ENCODE measurements at regions not wholly inside any gene's neighbourhood (a gene's known extent, or its start where the extent isn't known, plus 50 kb on each side); places are given as distances from the start of the nearest gene placed in this dataset.

DNA sequence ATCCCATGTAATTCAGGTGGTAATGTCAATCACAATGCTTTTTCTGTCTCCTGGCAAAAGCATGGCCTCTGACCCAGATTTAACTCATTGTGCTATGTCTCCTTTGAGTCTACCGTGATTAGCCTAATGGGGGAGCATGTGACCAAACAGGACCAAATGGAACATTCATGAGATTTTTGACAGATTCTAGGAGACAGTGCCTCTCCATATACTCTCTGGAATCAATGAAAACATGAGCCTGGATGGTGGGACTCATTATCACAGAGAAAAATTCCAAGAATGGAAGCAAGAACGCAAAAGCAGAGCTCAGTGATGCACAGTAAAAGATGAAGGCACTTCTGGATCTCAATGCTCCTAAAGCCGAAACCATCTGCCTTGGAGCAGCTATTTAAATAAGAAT lies 307.9 kb upstream of the MON1B start:
- no peak overlapping the region for H3K4me3 Mint-ChIP-seq
- Histone ChIP-seq H3K36me3 (ENCODE audit: control insufficient read depth in 2 of 3, insufficient read depth in 3 of 3, low read length in 3 of 3) (no peaks in the 10 kb centered on the region), H3K4me3 (ENCODE audit: low read length) (no peak overlapping the region), H3K9me3 (ENCODE audit: control insufficient read depth in 2 of 3, low read length in 3 of 3) (no peaks in the 10 kb centered on the region), H3K27ac (ENCODE audit: low read depth, low read length) (no peak overlapping the region), H3K27me3 (ENCODE audit: control insufficient read depth in 2 of 2, insufficient read depth in 2 of 2, low read length in 2 of 2) (no peaks in the 10 kb centered on the region), H3K4me1 (ENCODE audit: control insufficient read depth in 2 of 2, insufficient read depth in 2 of 2, low read length in 2 of 2) (no peaks in the 10 kb centered on the region)
- ChIA-PET POLR2A (no interaction called here), CTCF (no interaction called here)
- ATAC-seq (no peak), DNase-seq (no peak)
- no peaks in the 10 kb centered on the region for H3K36me3 Mint-ChIP-seq
- peaks cover 0 to 9% (median 0%) of the 10 kb centered on the region in 11 donors for H3K9me3 Mint-ChIP-seq
- H3K4me1 Mint-ChIP-seq, result no peaks in the 10 kb centered on the region
- intact Hi-C loops (cut with micrococcal nuclease), result no loop called here
- no peaks in the 10 kb centered on the region for H3K27me3 Mint-ChIP-seq
- H3K27ac Mint-ChIP-seq, result no peak overlapping the region

GRCh38 chr16:76885776-76886537 lies 305.0 kb upstream of the MON1B start:
- H3K27me3 Mint-ChIP-seq, result no peaks in the 10 kb centered on the region
- H3K36me3 ChIP-seq (ENCODE audit: control insufficient read depth in 2 of 3, insufficient read depth in 3 of 3, low read length in 3 of 3), result no peaks in the 10 kb centered on the region
- H3K27ac Mint-ChIP-seq, result no peak overlapping the region
- H3K27ac ChIP-seq (ENCODE audit: low read depth, low read length), result no peak overlapping the region
- no peak for DNase-seq
- POLR2A ChIA-PET, result no interaction called here
- intact Hi-C loops (cut with micrococcal nuclease), result no loop called here
- no peak overlapping the region for H3K4me3 ChIP-seq (ENCODE audit: low read length)
- no peaks in the 10 kb centered on the region for H3K4me1 ChIP-seq (ENCODE audit: control insufficient read depth in 2 of 2, insufficient read depth in 2 of 2, low read length in 2 of 2)
- no peaks in the 10 kb centered on the region for H3K27me3 ChIP-seq (ENCODE audit: control insufficient read depth in 2 of 2, insufficient read depth in 2 of 2, low read length in 2 of 2)
- no peak overlapping the region for H3K4me3 Mint-ChIP-seq
- H3K9me3 Mint-ChIP-seq, result peaks cover 0 to 9% (median 0%) of the 10 kb centered on the region in 11 donors
- no peaks in the 10 kb centered on the region for H3K9me3 ChIP-seq (ENCODE audit: control insufficient read depth in 2 of 3, low read length in 3 of 3)
- CTCF ChIA-PET, result no interaction called here
- no peaks in the 10 kb centered on the region for H3K4me1 Mint-ChIP-seq
- H3K36me3 Mint-ChIP-seq, result no peaks in the 10 kb centered on the region
- no peak for ATAC-seq

DNA sequence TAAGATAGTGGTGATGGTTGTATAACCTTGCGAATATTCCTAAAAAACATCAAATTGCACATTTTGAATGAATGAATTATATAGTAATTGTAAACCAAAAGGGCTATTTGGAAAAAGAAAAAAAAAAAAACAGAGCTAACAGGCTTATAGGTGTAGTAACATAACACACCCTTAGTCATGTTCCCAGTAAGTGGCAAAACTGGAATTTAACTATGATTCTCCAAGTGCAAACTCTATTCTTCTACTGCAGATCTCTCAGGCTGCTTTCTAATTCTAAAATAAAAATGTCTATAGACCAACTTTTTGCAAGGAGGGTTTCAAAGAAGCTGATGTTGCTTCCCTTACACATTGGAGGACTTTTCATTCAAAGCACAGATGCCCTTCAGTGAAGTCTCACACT lies 293.2 kb upstream of the MON1B start:
- no peaks in the 10 kb centered on the region for H3K36me3 ChIP-seq (ENCODE audit: control insufficient read depth in 2 of 3, insufficient read depth in 3 of 3, low read length in 3 of 3)
- H3K27me3 ChIP-seq (ENCODE audit: control insufficient read depth in 2 of 2, insufficient read depth in 2 of 2, low read length in 2 of 2), result no peaks in the 10 kb centered on the region
- no peaks in the 10 kb centered on the region for H3K4me1 Mint-ChIP-seq
- H3K4me3 Mint-ChIP-seq, result no peak overlapping the region
- peaks cover 0 to 4% (median 0%) of the 10 kb centered on the region in 3 experiments for H3K9me3 ChIP-seq (ENCODE audit: control insufficient read depth in 2 of 3, low read length in 3 of 3)
- ChIA-PET POLR2A (no interaction called here), CTCF (no interaction called here)
- ATAC-seq (no peak), DNase-seq (no peak)
- no peaks in the 10 kb centered on the region for H3K27me3 Mint-ChIP-seq
- intact Hi-C loops (cut with micrococcal nuclease), result no loop called here
- H3K27ac Mint-ChIP-seq, result no peak overlapping the region
- no peaks in the 10 kb centered on the region for H3K4me1 ChIP-seq (ENCODE audit: control insufficient read depth in 2 of 2, insufficient read depth in 2 of 2, low read length in 2 of 2)
- H3K27ac ChIP-seq (ENCODE audit: low read depth, low read length), result no peak overlapping the region
- H3K36me3 Mint-ChIP-seq, result peaks cover 0 to 3% (median 0%) of the 10 kb centered on the region in 5 donors
- no peak overlapping the region for H3K4me3 ChIP-seq (ENCODE audit: low read length)
- peaks cover 0 to 15% (median 3%) of the 10 kb centered on the region in 11 donors for H3K9me3 Mint-ChIP-seq

DNA sequence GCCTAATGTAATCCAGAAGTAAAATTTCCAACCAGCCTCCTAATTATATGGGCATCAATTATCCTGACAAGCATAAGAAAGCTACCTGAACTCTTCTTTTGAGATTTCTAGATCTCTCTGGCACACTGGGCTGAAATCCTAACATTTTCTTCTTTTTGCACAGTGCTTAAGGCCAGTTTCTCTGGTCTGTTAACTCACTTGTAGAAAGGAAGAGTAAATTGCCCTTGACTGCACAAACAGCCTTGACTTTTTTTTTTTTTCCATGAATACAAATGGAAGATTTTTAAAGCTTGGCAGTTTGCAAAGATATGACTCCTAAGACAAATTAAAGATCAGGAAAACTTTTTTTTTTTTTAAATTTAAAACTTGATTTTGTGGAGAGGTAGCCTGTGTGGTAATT lies 291.2 kb upstream of the MON1B start:
- CTCF ChIA-PET, result no interaction called here
- ATAC-seq, result no peak
- peaks cover 0 to 10% (median 0%) of the 10 kb centered on the region in 11 donors for H3K9me3 Mint-ChIP-seq

GRCh38 chr16:76900285-76901263 lies 290.4 kb upstream of the MON1B start:
- Histone ChIP-seq H3K9me3 (ENCODE audit: control insufficient read depth in 2 of 3, low read length in 3 of 3) (no peaks in the 10 kb centered on the region), H3K36me3 (ENCODE audit: control insufficient read depth in 2 of 3, insufficient read depth in 3 of 3, low read length in 3 of 3) (no peaks in the 10 kb centered on the region), H3K4me3 (ENCODE audit: low read length) (no peak overlapping the region), H3K27me3 (ENCODE audit: control insufficient read depth in 2 of 2, insufficient read depth in 2 of 2, low read length in 2 of 2) (no peaks in the 10 kb centered on the region), H3K4me1 (ENCODE audit: control insufficient read depth in 2 of 2, insufficient read depth in 2 of 2, low read length in 2 of 2) (no peaks in the 10 kb centered on the region), H3K27ac (ENCODE audit: low read depth, low read length) (no peak overlapping the region)
- Mint-ChIP-seq H3K4me1 (no peaks in the 10 kb centered on the region), H3K27ac (no peak overlapping the region), H3K27me3 (no peaks in the 10 kb centered on the region), H3K9me3 (peaks cover 0 to 10% (median 0%) of the 10 kb centered on the region in 11 donors), H3K36me3 (peaks cover 0 to 3% (median 0%) of the 10 kb centered on the region in 5 donors), H3K4me3 (no peak overlapping the region)
- DNase-seq, result no peak
- intact Hi-C loops (cut with micrococcal nuclease), result no loop called here
- ChIA-PET CTCF (no interaction called here), POLR2A (no interaction called here)
- no peak for ATAC-seq

More for the DNA sequence above, 291.2 kb upstream of the MON1B start:
- Histone ChIP-seq H3K27ac (ENCODE audit: low read depth, low read length) (no peak overlapping the region), H3K36me3 (ENCODE audit: control insufficient read depth in 2 of 3, insufficient read depth in 3 of 3, low read length in 3 of 3) (no peaks in the 10 kb centered on the region), H3K27me3 (ENCODE audit: control insufficient read depth in 2 of 2, insufficient read depth in 2 of 2, low read length in 2 of 2) (no peaks in the 10 kb centered on the region), H3K9me3 (ENCODE audit: control insufficient read depth in 2 of 3, low read length in 3 of 3) (no peaks in the 10 kb centered on the region), H3K4me1 (ENCODE audit: control insufficient read depth in 2 of 2, insufficient read depth in 2 of 2, low read length in 2 of 2) (no peaks in the 10 kb centered on the region), H3K4me3 (ENCODE audit: low read length) (no peak overlapping the region)
- no peaks in the 10 kb centered on the region for H3K27me3 Mint-ChIP-seq
- intact Hi-C loops (cut with micrococcal nuclease), result no loop called here
- no peak for DNase-seq
- POLR2A ChIA-PET, result no interaction called here
- peaks cover 0 to 3% (median 0%) of the 10 kb centered on the region in 5 donors for H3K36me3 Mint-ChIP-seq
- no peak overlapping the region for H3K27ac Mint-ChIP-seq
- H3K4me1 Mint-ChIP-seq, result no peaks in the 10 kb centered on the region
- no peak overlapping the region for H3K4me3 Mint-ChIP-seq

- no peak overlapping the region for H3K27ac Mint-ChIP-seq
- Histone ChIP-seq H3K4me3 (ENCODE audit: low read length) (no peak overlapping the region), H3K4me1 (ENCODE audit: control insufficient read depth in 2 of 2, insufficient read depth in 2 of 2, low read length in 2 of 2) (no peaks in the 10 kb centered on the region), H3K36me3 (ENCODE audit: control insufficient read depth in 2 of 3, insufficient read depth in 3 of 3, low read length in 3 of 3) (no peaks in the 10 kb centered on the region), H3K27me3 (ENCODE audit: control insufficient read depth in 2 of 2, insufficient read depth in 2 of 2, low read length in 2 of 2) (no peaks in the 10 kb centered on the region), H3K9me3 (ENCODE audit: control insufficient read depth in 2 of 3, low read length in 3 of 3) (no peaks in the 10 kb centered on the region), H3K27ac (ENCODE audit: low read depth, low read length) (no peak overlapping the region)
- no peaks in the 10 kb centered on the region for H3K4me1 Mint-ChIP-seq
- H3K9me3 Mint-ChIP-seq, result peaks cover 0 to 3% (median 0%) of the 10 kb centered on the region in 11 donors
- intact Hi-C loops (cut with micrococcal nuclease), result no loop called here
- CTCF ChIA-PET, result no interaction called here
- H3K4me3 Mint-ChIP-seq, result no peak overlapping the region
- H3K27me3 Mint-ChIP-seq, result no peaks in the 10 kb centered on the region
- ATAC-seq (no peak), DNase-seq (no peak)
- POLR2A ChIA-PET, result no interaction called here
- peaks cover 0 to 4% (median 0%) of the 10 kb centered on the region in 5 donors for H3K36me3 Mint-ChIP-seq
Observed at GRCh38 chr16:76906552-76906951, 284.4 kb upstream of the MON1B start.
